D341Med (cell line): ENCODE measurements at regions not wholly inside any gene's neighbourhood (a gene's known extent, or its start where the extent isn't known, plus 50 kb on each side); places are given as distances from the start of the nearest gene placed in this dataset.
A peak's percentile ranks its signal among the peaks of the same experiment; 100 is the strongest.

Source experiments
- DNase-seq: peaks from one replicate; pipeline ENCODE4 v3.0.0; 2012; ENCODE audit warnings: low spot score

GRCh38 chr14:82362452-82362851, 828.8 kb upstream of the SEL1L start:
- DNase-seq, result no peak

- no peak for DNase-seq
These were observed 831.8 kb upstream of the SEL1L start for GRCh38 chr14:82365471-82365870.

GRCh38 chr14:82366803-82367202, 833.1 kb upstream of the SEL1L start:
- peak; percentile 50 for DNase-seq

GRCh38 chr14:82379291-82379690, 845.6 kb upstream of the SEL1L start:
- no peak for DNase-seq

- no peak for DNase-seq
These were observed 851.4 kb upstream of the SEL1L start for GRCh38 chr14:82385048-82385447.

GRCh38 chr14:82387699-82388098, 854.0 kb upstream of the SEL1L start:
- DNase-seq, result no peak

GRCh38 chr14:82388488-82388887, 854.8 kb upstream of the SEL1L start:
- no peak for DNase-seq

GRCh38 chr14:82390586-82390985, 856.9 kb upstream of the SEL1L start:
- no peak for DNase-seq

- DNase-seq, result no peak
These were observed 861.3 kb upstream of the SEL1L start for GRCh38 chr14:82394916-82395315.

GRCh38 chr14:82398256-82398655, 864.6 kb upstream of the SEL1L start:
- DNase-seq, result no peak

GRCh38 chr14:82403987-82404386, 870.3 kb upstream of the SEL1L start:
- no peak for DNase-seq

- no peak for DNase-seq
These were observed 876.4 kb upstream of the SEL1L start for GRCh38 chr14:82410064-82410463.

- DNase-seq, result no peak
These were observed 877.6 kb upstream of the SEL1L start for GRCh38 chr14:82411298-82411697.

GRCh38 chr14:82412545-82412944, 878.9 kb upstream of the SEL1L start:
- DNase-seq, result no peak

GRCh38 chr14:82414853-82415539, 881.3 kb upstream of the SEL1L start:
- no peak for DNase-seq

- no peak for DNase-seq
These were observed 886.3 kb upstream of the SEL1L start for GRCh38 chr14:82419933-82420332.

- no peak for DNase-seq
These were observed 887.2 kb upstream of the SEL1L start for GRCh38 chr14:82420871-82421270.

- no peak for DNase-seq
These were observed 887.6 kb upstream of the SEL1L start for GRCh38 chr14:82421286-82421685.

- DNase-seq, result no peak
These were observed 888.6 kb upstream of the SEL1L start for GRCh38 chr14:82422230-82422629.

- DNase-seq, result no peak
These were observed 891.6 kb upstream of the SEL1L start for GRCh38 chr14:82425261-82425660.

GRCh38 chr14:82431031-82431430, 897.4 kb upstream of the SEL1L start:
- DNase-seq, result no peak

- DNase-seq, result no peak
These were observed 898.9 kb upstream of the SEL1L start for GRCh38 chr14:82432301-82433105.

GRCh38 chr14:82438436-82438835, 904.8 kb upstream of the SEL1L start:
- no peak for DNase-seq

- no peak for DNase-seq
These were observed 907.6 kb upstream of the SEL1L start for GRCh38 chr14:82441270-82441669.
